Endothelial cell of umbilical vein (primary cell): ENCODE measurements at regions not wholly inside any gene's neighbourhood (a gene's known extent, or its start where the extent isn't known, plus 50 kb on each side); places are given as distances from the start of the nearest gene placed in this dataset.

Source experiments
- BruUV-seq: library from RNA; stranded (reverse); fragments of 400-500 nt; replicated peaks from 2 replicates; lab custom pipeline; 2021; lab: Mats Ljungman, UMichigan
- CTCF ChIA-PET: fragments of 300-600, 350-600 bp; sonication (Branson Sonifier 250); formaldehyde crosslinking; loops from one replicate; lab custom pipeline; 2021; ENCODE audit warnings: antibody characterized with exemption, inconsistent platforms; lab: Charles Lee
- POLR2A ChIA-PET: fragments of 300-600, 350-600 bp; sonication (Branson Sonifier 250); formaldehyde crosslinking; loops from one replicate; lab custom pipeline; 2021; ENCODE audit warnings: antibody characterized with exemption, inconsistent platforms; lab: Charles Lee
- DNase-seq: peaks from one replicate; pipeline ENCODE4 v3.0.0-alpha.2; 2011; ENCODE audit warnings: low read depth, low spot score
- FAIRE-seq: peaks from 2 replicates; lab custom pipeline; 2011; peaks lifted over from hg19 to GRCh38; lab: Jason Lieb, UNC
- H2AFZ ChIP-seq: 2 replicates; pipeline ENCODE4 v1.6.0; 2012; ENCODE audit warnings: low read depth, low read length, control low read depth, inconsistent platforms
- H3K27ac ChIP-seq: 2 replicates; pipeline ENCODE4 v1.5.1; 2011; ENCODE audit warnings: low read depth, mild to moderate bottlenecking, control low read depth, low read length, moderate library complexity; ENCODE audit not compliant: insufficient read depth
- H3K27me3 ChIP-seq, 2 experiments: 2 replicates each; pipeline versions ENCODE4 v1.6.0 to v1.6.1; 2011; ENCODE audit warnings: low read length in 2 of 2, mixed read lengths in 1 of 2; ENCODE audit not compliant: control insufficient read depth in 2 of 2, insufficient read depth in 2 of 2
- H3K36me3 ChIP-seq, 2 experiments: 2 replicates in 1 of 2; 3 replicates in 1 of 2; pipeline ENCODE4 v1.5.1; 2011; ENCODE audit warnings: low read length in 2 of 2, mild to moderate bottlenecking in 1 of 2, moderate library complexity in 1 of 2; ENCODE audit not compliant: control insufficient read depth in 2 of 2, insufficient read depth in 2 of 2; ENCODE audit errors: extremely low read depth in 1 of 2
- H3K4me1 ChIP-seq: 3 replicates; pipeline ENCODE4 v1.5.1; 2011; ENCODE audit warnings: mild to moderate bottlenecking, low read length; ENCODE audit not compliant: control insufficient read depth, insufficient read depth; ENCODE audit errors: extremely low read depth
- H3K4me2 ChIP-seq: 2 replicates; pipeline ENCODE4 v1.6.1; 2011; ENCODE audit warnings: low read length, control low read depth, mixed read lengths; ENCODE audit not compliant: insufficient read depth
- H3K4me3 ChIP-seq, 3 experiments: fragments of 200-600 bp in 1 of 3; sonication (generic), shearing (Covaris generic) in 1 of 3; replicated peaks in 1 of 3; 2 replicates each; pipeline ENCODE4 v1.5.1; 2011 to 2016; ENCODE audit warnings: control low read depth in 3 of 3, low read length in 3 of 3, mild to moderate bottlenecking in 2 of 3, inconsistent platforms in 1 of 3, low read depth in 1 of 3, moderate library complexity in 1 of 3; ENCODE audit not compliant: insufficient read depth in 1 of 3
- H3K79me2 ChIP-seq: 2 replicates; pipeline ENCODE4 v1.6.0; 2012; ENCODE audit warnings: low read length, inconsistent platforms; ENCODE audit not compliant: control insufficient read depth, insufficient read depth
- H3K9ac ChIP-seq: replicated peaks from 2 replicates; pipeline ENCODE3; 2011; ENCODE audit warnings: low read length, control low read depth; ENCODE audit not compliant: insufficient read depth; ENCODE audit errors: extremely low read depth
- H3K9me1 ChIP-seq: replicated peaks from 3 replicates; pipeline ENCODE4 v1.6.0; 2011; ENCODE audit warnings: mild to moderate bottlenecking, low read length; ENCODE audit not compliant: control insufficient read depth, insufficient read depth; ENCODE audit errors: extremely low read depth
- H3K9me3 ChIP-seq: replicated peaks from 2 replicates; pipeline ENCODE4 v1.5.1; 2012; ENCODE audit warnings: low read length, inconsistent platforms; ENCODE audit not compliant: control insufficient read depth, insufficient read depth
- H4K20me1 ChIP-seq: replicated peaks from 2 replicates; pipeline ENCODE3; 2011; ENCODE audit warnings: mild to moderate bottlenecking, low read length; ENCODE audit not compliant: control insufficient read depth, insufficient read depth; ENCODE audit errors: extremely low read depth
- CTCF ChIP-seq, 2 donors: IDR thresholded peaks; 1 replicate in 1 of 2; 2 replicates in 1 of 2; pipeline ENCODE4 v1.5.1; 2011; ENCODE audit warnings: low read length in 2 of 2, mild to moderate bottlenecking in 2 of 2, moderate library complexity in 2 of 2, control low read depth in 1 of 2, inconsistent platforms in 1 of 2, low read depth in 1 of 2; ENCODE audit not compliant: insufficient read depth in 1 of 2; ENCODE audit errors: extremely low read depth in 1 of 2
- EZH2 ChIP-seq: IDR thresholded peaks from 2 replicates; pipeline ENCODE4 v1.6.1; 2012; ENCODE audit warnings: borderline replicate concordance, low read depth, mild to moderate bottlenecking, moderate library complexity, low read length, inconsistent platforms; ENCODE audit not compliant: severe bottlenecking
- FOS ChIP-seq: IDR thresholded peaks from 2 replicates; pipeline ENCODE4 v1.6.1; 2011; ENCODE audit warnings: mild to moderate bottlenecking, low read length, moderate library complexity, borderline replicate concordance; ENCODE audit not compliant: insufficient read depth
- GATA2 ChIP-seq: IDR thresholded peaks from 2 replicates; pipeline ENCODE4 v1.7.0; 2011; ENCODE audit warnings: low read depth, mild to moderate bottlenecking, moderate library complexity, mixed read lengths, low read length; ENCODE audit not compliant: insufficient read length, insufficient read depth
- JUN ChIP-seq: IDR thresholded peaks from 2 replicates; pipeline ENCODE4 v1.6.1; 2011; ENCODE audit warnings: borderline replicate concordance, low read depth; ENCODE audit not compliant: insufficient read length, insufficient read depth
- MAX ChIP-seq: IDR thresholded peaks from 2 replicates; pipeline ENCODE4 v1.6.1; 2011; ENCODE audit not compliant: insufficient read depth, insufficient read length
- MYC ChIP-seq: IDR thresholded peaks from one replicate; pipeline ENCODE4 v1.6.1; 2011; ENCODE audit warnings: mild to moderate bottlenecking, low read depth, low read length
- POLR2A ChIP-seq: IDR thresholded peaks from 2 replicates; pipeline ENCODE4 v1.6.1; 2012; ENCODE audit warnings: low read depth, mild to moderate bottlenecking, control low read depth, low read length
- POLR2AphosphoS5 ChIP-seq: IDR thresholded peaks from 2 replicates; pipeline ENCODE4 v1.6.1; 2012; ENCODE audit warnings: low read depth, mild to moderate bottlenecking, control low read depth, low read length, moderate library complexity; ENCODE audit not compliant: insufficient read depth
- dilution Hi-C: fragments of 300-500 bp; cut with MboI; formaldehyde crosslinking; loops from one replicate; pipeline ENCODE4 v1.15.0; 2019; ENCODE audit warnings: low sequenced_read_pairs; ENCODE audit not compliant: extremely low pct_ligation_motif_present
- intact Hi-C: fragments of 100-400 bp; cut with micrococcal nuclease; formaldehyde crosslinking; loops from one replicate; pipeline ENCODE4 v1.10.0; 2022

DNA sequence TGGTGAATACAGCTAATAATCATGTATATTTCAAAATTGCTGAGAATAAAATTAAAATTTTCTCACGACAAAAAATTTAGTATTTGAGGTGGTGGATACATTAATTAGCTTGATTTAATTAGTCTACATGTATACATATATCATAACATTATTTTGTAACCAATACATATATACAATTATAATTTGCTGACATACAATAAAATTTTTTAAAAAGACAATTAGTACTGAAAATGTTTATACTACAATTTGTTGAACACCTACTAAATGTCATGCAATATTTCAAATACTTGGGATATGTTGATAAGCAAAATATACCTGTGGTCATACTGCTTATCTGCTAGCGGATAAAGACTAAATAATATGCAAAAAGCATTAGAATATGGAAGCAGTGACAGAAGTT, 586.5 kb downstream of the SLITRK6 start:
- Histone ChIP-seq H3K4me1 (no peaks in the 10 kb centered on the region), H3K9ac (no peak overlapping the region), H3K27me3 (no peaks in the 10 kb centered on the region), H3K4me3 (no peak overlapping the region), H3K79me2 (no peaks in the 10 kb centered on the region), H3K36me3 (no peaks in the 10 kb centered on the region), H3K4me2 (no peak overlapping the region), H2AFZ (no peak overlapping the region), H3K27ac (no peak overlapping the region), H3K9me3 (no peaks in the 10 kb centered on the region), H4K20me1 (no peaks in the 10 kb centered on the region), H3K9me1 (no peaks in the 10 kb centered on the region)
- CTCF ChIA-PET: no interaction called here
- FAIRE-seq (no peak), DNase-seq (no peak)
- intact Hi-C loops (no loop called here), dilution Hi-C loops (no loop called here)
- TF ChIP-seq MYC: no peak
- no peak for TF ChIP-seq CTCF (IDR thresholded peaks at IDR 0.05; ENCODE audit: extremely low read depth in 1 of 2, insufficient read depth in 1 of 2, low read depth in 1 of 2, low read length in 2 of 2)
- TF ChIP-seq FOS: no peak
- no peak for TF ChIP-seq POLR2AphosphoS5
- POLR2A ChIA-PET: no interaction called here
- no TSS peak for BruUV-seq

GRCh38 chr13:85204668-85205344, 594.4 kb downstream of the SLITRK6 start:
- BruUV-seq: no TSS peak
- H3K4me2 ChIP-seq: no peak overlapping the region
- no peaks in the 10 kb centered on the region for H3K27me3 ChIP-seq
- FAIRE-seq (no peak), DNase-seq (no peak)
- POLR2A ChIA-PET: no interaction called here
- CTCF ChIA-PET: no interaction called here
- no peak for TF ChIP-seq POLR2A
- no peak for TF ChIP-seq CTCF (IDR thresholded peaks at IDR 0.05; ENCODE audit: extremely low read depth in 1 of 2, insufficient read depth in 1 of 2, low read depth in 1 of 2, low read length in 2 of 2)
- no peak for TF ChIP-seq MAX
- TF ChIP-seq MYC: no peak
- TF ChIP-seq EZH2: no peak
- TF ChIP-seq POLR2AphosphoS5: no peak
- no peak for TF ChIP-seq JUN
- no peak for TF ChIP-seq FOS
- no peak for TF ChIP-seq GATA2
- dilution Hi-C loops: no loop called here
- H3K4me1 ChIP-seq: no peaks in the 10 kb centered on the region
- no peak overlapping the region for H2AFZ ChIP-seq
- H3K9ac ChIP-seq: no peak overlapping the region
- H3K36me3 ChIP-seq: no peaks in the 10 kb centered on the region
- intact Hi-C loops: no loop called here
- H3K4me3 ChIP-seq: no peak overlapping the region
- no peak overlapping the region for H3K27ac ChIP-seq
- no peaks in the 10 kb centered on the region for H3K9me1 ChIP-seq
- no peaks in the 10 kb centered on the region for H3K9me3 ChIP-seq
- no peaks in the 10 kb centered on the region for H4K20me1 ChIP-seq
- no peaks in the 10 kb centered on the region for H3K79me2 ChIP-seq
